Stimulated activated memory B cell treated with anti-CD40 and anti-IgM and Interleukin-4, amounts not matched to agents 10 μg/mL and 1 μg/mL and 100 μg/mL, for 72 hours (primary cell): ENCODE measurements at regions not wholly inside any gene's neighbourhood (a gene's known extent, or its start where the extent isn't known, plus 50 kb on each side); places are given as distances from the start of the nearest gene placed in this dataset.

Source experiments
- ATAC-seq: fragments of 150-1000 bp; cut with Tn5 transposase; 2 replicates; pipeline ENCODE4 v1.10.0; 2021
- H3K27ac Mint-ChIP-seq: one replicate; pipeline ENCODE4 v1.8.0; 2022; ENCODE audit warnings: mild to moderate bottlenecking, mixed read lengths
- H3K27me3 Mint-ChIP-seq: one replicate; pipeline ENCODE4 v1.8.0; 2022; ENCODE audit warnings: mixed read lengths
- H3K36me3 Mint-ChIP-seq: one replicate; pipeline ENCODE4 v1.8.0; 2022; ENCODE audit warnings: mixed read lengths
- H3K4me1 Mint-ChIP-seq: one replicate; pipeline ENCODE4 v1.8.0; 2022; ENCODE audit warnings: mixed read lengths
- H3K4me3 Mint-ChIP-seq: one replicate; pipeline ENCODE4 v1.8.0; 2022; ENCODE audit warnings: mild to moderate bottlenecking, moderate library complexity, mixed read lengths
- H3K9me3 Mint-ChIP-seq: one replicate; pipeline ENCODE4 v1.8.0; 2022; ENCODE audit warnings: mixed read lengths

- Mint-ChIP-seq H3K36me3 (no peaks in the 10 kb centered on the region), H3K9me3 (no peaks in the 10 kb centered on the region), H3K27me3 (peaks cover 42% of the 10 kb centered on the region), H3K4me1 (no peaks in the 10 kb centered on the region), H3K4me3 (no peak overlapping the region), H3K27ac (no peak overlapping the region)
- ATAC-seq: no peak
Observed at GRCh38 chr9:84107081-84107480, 126.5 kb downstream of the RMI1 start.

- Mint-ChIP-seq H3K4me1 (no peaks in the 10 kb centered on the region), H3K27ac (no peak overlapping the region), H3K27me3 (peaks cover 42% of the 10 kb centered on the region), H3K9me3 (peaks cover under 1% of the 10 kb centered on the region), H3K4me3 (no peak overlapping the region), H3K36me3 (no peaks in the 10 kb centered on the region)
- no peak for ATAC-seq
Observed at GRCh38 chr9:84107995-84108394, 127.4 kb downstream of the RMI1 start.

- no peak for ATAC-seq
- Mint-ChIP-seq H3K4me3 (no peak overlapping the region), H3K27ac (no peak overlapping the region), H3K36me3 (no peaks in the 10 kb centered on the region), H3K27me3 (peaks cover 70% of the 10 kb centered on the region), H3K4me1 (no peaks in the 10 kb centered on the region), H3K9me3 (peaks cover 13% of the 10 kb centered on the region)
Observed at GRCh38 chr9:84111726-84112125, 131.1 kb downstream of the RMI1 start.

GRCh38 chr9:84121991-84122523, 141.5 kb downstream of the RMI1 start:
- no peaks in the 10 kb centered on the region for H3K4me1 Mint-ChIP-seq

GRCh38 chr9:84122572-84122971, 142.0 kb downstream of the RMI1 start:
- H3K4me1 Mint-ChIP-seq: no peaks in the 10 kb centered on the region
- peaks cover 3% of the 10 kb centered on the region for H3K9me3 Mint-ChIP-seq

More at GRCh38 chr9:84121991-84122523, 141.5 kb downstream of the RMI1 start:
- Mint-ChIP-seq H3K36me3 (no peaks in the 10 kb centered on the region), H3K27me3 (peaks cover 31% of the 10 kb centered on the region), H3K4me3 (no peak overlapping the region), H3K27ac (no peak overlapping the region), H3K9me3 (peaks cover 8% of the 10 kb centered on the region)
- ATAC-seq: no peak

DNA sequence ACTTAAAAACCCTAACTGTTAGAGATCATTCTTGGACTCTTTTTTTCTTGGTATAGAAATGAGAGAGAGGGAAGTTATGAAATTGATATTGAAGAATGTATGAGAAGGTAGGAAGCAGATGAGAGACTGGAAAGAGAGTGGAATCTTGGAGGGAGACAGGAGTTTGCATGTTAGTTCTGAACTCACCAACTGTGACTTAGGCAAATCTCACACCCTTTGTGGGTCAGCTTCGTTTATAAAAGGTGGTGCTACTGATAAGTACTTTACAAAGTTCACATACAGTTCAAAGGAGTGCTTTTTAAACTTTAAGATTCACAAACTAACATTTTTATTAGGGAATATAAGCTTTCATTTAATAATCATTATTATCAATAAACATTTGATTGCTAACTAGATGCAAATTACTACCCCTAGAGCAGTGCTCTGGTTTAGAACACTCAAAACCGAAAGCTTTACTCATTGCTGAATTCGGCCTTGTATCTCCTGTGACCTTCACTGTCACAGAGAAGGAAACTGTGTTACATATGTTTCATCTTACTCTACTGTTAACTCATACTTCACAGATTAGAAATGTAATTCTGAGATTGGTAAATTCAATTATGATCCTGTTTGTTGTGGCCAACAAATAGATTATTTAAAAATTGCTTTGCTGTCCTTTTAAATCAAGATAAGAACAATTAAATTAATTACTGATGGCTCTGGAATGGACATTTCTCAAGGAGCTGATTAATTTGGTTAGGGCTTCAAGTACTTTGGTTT, 143.2 kb downstream of the RMI1 start:
- no peak overlapping the region for H3K27ac Mint-ChIP-seq
- H3K9me3 Mint-ChIP-seq: no peaks in the 10 kb centered on the region
- H3K4me3 Mint-ChIP-seq: no peak overlapping the region
- H3K36me3 Mint-ChIP-seq: no peaks in the 10 kb centered on the region
- no peak for ATAC-seq
- H3K4me1 Mint-ChIP-seq: no peaks in the 10 kb centered on the region
- H3K27me3 Mint-ChIP-seq: peaks cover 31% of the 10 kb centered on the region

More at GRCh38 chr9:84122572-84122971, 142.0 kb downstream of the RMI1 start:
- Mint-ChIP-seq H3K36me3 (no peaks in the 10 kb centered on the region), H3K27me3 (peaks cover 26% of the 10 kb centered on the region), H3K4me3 (no peak overlapping the region), H3K27ac (no peak overlapping the region)
- no peak for ATAC-seq

DNA sequence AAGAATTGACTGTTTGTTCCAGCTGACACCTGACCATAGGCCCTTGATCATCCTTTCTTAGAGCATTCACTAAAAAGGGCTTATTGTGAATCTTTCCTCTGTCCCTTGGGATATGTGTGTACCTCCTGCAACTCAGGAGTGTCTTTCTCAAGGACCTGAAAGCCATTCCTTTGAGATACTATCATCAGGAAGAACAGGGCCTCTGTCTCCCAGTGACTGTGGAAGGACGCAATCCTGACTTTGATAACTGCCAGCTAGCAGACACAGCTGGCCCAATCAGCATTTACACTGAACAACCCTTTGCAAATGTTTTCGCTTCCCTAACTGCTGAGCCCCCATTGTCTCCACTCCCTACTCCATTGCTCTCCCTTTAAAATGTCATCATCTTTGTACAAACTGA, 144.4 kb downstream of the RMI1 start:
- Mint-ChIP-seq H3K36me3 (no peaks in the 10 kb centered on the region), H3K4me1 (no peaks in the 10 kb centered on the region), H3K27ac (no peak overlapping the region), H3K4me3 (no peak overlapping the region), H3K9me3 (no peaks in the 10 kb centered on the region), H3K27me3 (peaks cover 31% of the 10 kb centered on the region)
- ATAC-seq: no peak

- peaks cover 20% of the 10 kb centered on the region for H3K27me3 Mint-ChIP-seq
- no peaks in the 10 kb centered on the region for H3K36me3 Mint-ChIP-seq
- no peaks in the 10 kb centered on the region for H3K4me1 Mint-ChIP-seq
- ATAC-seq: no peak
- no peak overlapping the region for H3K4me3 Mint-ChIP-seq
- H3K9me3 Mint-ChIP-seq: no peaks in the 10 kb centered on the region
- H3K27ac Mint-ChIP-seq: no peak overlapping the region
Observed at GRCh38 chr9:84129529-84129928, 148.9 kb downstream of the RMI1 start.

DNA sequence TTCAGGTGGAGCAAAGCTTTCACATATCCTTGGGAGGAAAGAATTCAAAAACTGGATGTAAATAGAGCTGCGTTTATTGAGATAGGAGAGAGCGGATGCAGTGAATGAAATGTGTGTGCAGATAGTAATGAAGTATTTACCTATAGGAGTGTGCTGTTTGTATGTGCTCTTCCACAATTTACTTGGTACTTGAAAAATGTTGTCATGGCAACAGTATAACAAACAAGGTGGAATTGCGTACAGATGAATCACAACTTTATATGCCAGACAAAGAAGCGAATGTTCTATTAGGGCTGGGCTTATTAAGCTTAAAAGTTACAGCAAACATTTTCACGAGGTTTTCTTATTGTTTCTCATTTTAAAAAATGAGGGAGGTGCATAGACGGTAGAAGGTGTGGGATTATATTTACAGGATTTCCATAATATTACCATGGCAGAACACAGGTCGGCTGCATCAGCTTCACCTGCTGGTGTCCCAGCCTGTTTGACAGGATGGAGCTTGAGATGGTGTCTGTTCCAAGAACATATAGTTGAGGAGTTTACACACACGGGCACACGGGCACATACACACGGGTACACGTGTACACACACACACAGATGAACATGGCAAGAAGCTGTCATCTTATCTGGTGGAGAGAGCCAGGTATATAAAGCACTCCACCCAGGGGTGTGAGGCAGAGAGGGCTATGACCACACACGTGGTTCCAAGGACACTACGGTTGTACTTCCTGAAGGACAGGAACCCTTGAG, 155.7 kb downstream of the RMI1 start:
- ATAC-seq: no peak
- Mint-ChIP-seq H3K36me3 (no peaks in the 10 kb centered on the region), H3K27ac (no peak overlapping the region), H3K4me3 (no peak overlapping the region), H3K4me1 (peaks cover 21% of the 10 kb centered on the region), H3K27me3 (peaks cover 33% of the 10 kb centered on the region), H3K9me3 (no peaks in the 10 kb centered on the region)

DNA sequence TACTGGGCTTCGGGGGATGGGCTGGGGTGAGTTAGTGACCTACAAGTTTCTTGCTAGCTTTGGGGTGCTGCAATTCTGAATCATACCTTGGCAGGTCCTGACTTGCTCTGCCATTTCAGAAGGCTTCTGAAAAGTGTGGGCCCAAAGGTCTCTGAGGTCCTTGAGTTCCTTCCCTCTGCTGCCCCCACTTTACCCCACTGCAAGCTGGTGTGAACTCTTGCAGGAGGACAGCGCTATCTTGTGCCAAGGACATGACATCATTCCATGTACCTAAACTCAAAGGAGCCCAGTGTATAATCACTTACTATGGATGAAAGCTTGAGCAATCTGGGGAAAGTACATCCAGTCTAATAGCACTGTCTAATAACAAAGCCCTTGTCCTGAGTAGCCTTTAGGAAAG, 157.4 kb downstream of the RMI1 start:
- Mint-ChIP-seq H3K4me1 (peaks cover 21% of the 10 kb centered on the region), H3K27me3 (peaks cover 49% of the 10 kb centered on the region), H3K4me3 (no peak overlapping the region), H3K36me3 (no peaks in the 10 kb centered on the region), H3K27ac (no peak overlapping the region), H3K9me3 (no peaks in the 10 kb centered on the region)
- no peak for ATAC-seq

DNA sequence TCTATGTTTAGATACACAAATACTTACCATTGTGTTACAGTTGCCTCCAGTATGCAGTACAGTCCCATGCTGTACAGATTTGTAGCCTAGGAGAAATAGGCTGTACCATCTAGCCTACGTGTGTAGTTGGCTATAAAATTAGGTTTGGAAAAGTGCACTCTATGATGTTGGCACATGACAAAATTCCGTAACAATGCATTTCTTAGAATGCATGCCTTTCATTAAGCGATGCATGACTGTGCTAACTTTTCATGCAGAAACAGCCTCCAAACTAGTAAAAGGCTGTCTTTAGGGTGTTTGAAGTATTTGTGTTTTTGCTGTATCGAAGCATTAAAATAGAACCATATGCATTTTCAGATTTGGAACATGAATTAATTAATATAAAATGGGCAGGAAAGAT, 157.9 kb downstream of the RMI1 start:
- Mint-ChIP-seq H3K9me3 (no peaks in the 10 kb centered on the region), H3K4me1 (peaks cover 21% of the 10 kb centered on the region), H3K4me3 (no peak overlapping the region), H3K36me3 (no peaks in the 10 kb centered on the region), H3K27ac (no peak overlapping the region), H3K27me3 (peaks cover 55% of the 10 kb centered on the region)
- ATAC-seq: no peak

- no peak overlapping the region for H3K27ac Mint-ChIP-seq
- ATAC-seq: no peak
- no peaks in the 10 kb centered on the region for H3K36me3 Mint-ChIP-seq
- H3K4me1 Mint-ChIP-seq: peaks cover 21% of the 10 kb centered on the region
- H3K4me3 Mint-ChIP-seq: no peak overlapping the region
- no peaks in the 10 kb centered on the region for H3K9me3 Mint-ChIP-seq
- H3K27me3 Mint-ChIP-seq: peaks cover 61% of the 10 kb centered on the region
Observed at GRCh38 chr9:84139296-84140070, 158.9 kb downstream of the RMI1 start.

- peaks cover 21% of the 10 kb centered on the region for H3K4me1 Mint-ChIP-seq
- peak overlapping the region; percentile 80 for H3K4me3 Mint-ChIP-seq
- H3K27ac Mint-ChIP-seq: no peak overlapping the region
- peaks cover 57% of the 10 kb centered on the region for H3K27me3 Mint-ChIP-seq
- ATAC-seq: peak; percentile 57
- H3K36me3 Mint-ChIP-seq: no peaks in the 10 kb centered on the region
- H3K9me3 Mint-ChIP-seq: no peaks in the 10 kb centered on the region
Observed at GRCh38 chr9:84140535-84141101, 160.0 kb downstream of the RMI1 start.

GRCh38 chr9:84141741-84142370, 161.3 kb downstream of the RMI1 start:
- H3K4me1 Mint-ChIP-seq: peaks cover 22% of the 10 kb centered on the region
- no peak overlapping the region for H3K4me3 Mint-ChIP-seq

More at GRCh38 chr9:84141741-84142370, 161.3 kb downstream of the RMI1 start:
- Mint-ChIP-seq H3K27me3 (peaks cover 51% of the 10 kb centered on the region), H3K9me3 (no peaks in the 10 kb centered on the region), H3K27ac (no peak overlapping the region), H3K36me3 (no peaks in the 10 kb centered on the region)
- no peak for ATAC-seq
